HG03457 (cell line): ENCODE measurements at regions not wholly inside any gene's neighbourhood (a gene's known extent, or its start where the extent isn't known, plus 50 kb on each side); places are given as distances from the start of the nearest gene placed in this dataset.

Source experiments
- ATAC-seq: cut with Tn5 transposase; IDR thresholded peaks from one replicate; pipeline ENCODE4 v1.9.1; 2021; ENCODE audit warnings: moderate number of reproducible peaks; ENCODE audit not compliant: unreplicated experiment

DNA sequence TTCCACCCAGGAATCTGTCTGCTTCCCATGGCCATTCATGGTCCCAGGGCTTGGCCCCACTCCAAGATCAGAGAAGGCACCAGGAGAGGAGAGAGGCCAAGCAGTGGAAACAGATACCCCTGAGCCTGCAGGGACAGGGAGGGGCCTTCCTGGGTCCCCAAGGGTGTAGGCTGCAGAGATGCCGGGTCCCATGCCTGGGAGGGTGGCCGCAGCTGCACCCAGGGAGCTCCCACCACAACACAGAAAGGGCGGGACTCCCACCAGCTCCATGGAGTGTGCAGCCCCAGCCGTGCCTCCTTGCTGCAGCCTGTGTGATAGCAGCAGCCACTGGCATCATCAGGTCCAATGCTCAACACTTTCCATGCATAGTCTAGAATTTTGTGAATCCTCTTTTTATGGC lies 331.5 kb downstream of the UACA start:
- no peak for ATAC-seq

DNA sequence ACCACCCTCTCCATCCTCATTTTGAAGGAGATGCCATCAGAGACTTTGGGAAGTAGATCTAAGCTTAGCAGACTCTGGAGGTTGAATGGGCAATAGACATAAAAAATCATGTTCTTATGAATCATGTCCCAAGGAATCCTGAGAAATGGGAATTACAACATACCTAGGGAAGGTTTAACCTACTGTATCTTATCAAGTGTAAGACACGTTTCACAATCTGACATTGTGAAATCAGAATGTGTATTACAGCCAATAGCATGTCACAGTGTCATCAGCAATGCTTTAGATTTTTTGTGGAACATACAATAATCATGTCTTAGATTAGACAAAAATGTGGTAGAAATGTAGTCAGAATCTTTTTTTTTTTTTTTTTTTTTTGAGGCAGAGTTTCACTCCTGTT lies 332.4 kb upstream of the TLE3 start:
- ATAC-seq, result no peak

DNA sequence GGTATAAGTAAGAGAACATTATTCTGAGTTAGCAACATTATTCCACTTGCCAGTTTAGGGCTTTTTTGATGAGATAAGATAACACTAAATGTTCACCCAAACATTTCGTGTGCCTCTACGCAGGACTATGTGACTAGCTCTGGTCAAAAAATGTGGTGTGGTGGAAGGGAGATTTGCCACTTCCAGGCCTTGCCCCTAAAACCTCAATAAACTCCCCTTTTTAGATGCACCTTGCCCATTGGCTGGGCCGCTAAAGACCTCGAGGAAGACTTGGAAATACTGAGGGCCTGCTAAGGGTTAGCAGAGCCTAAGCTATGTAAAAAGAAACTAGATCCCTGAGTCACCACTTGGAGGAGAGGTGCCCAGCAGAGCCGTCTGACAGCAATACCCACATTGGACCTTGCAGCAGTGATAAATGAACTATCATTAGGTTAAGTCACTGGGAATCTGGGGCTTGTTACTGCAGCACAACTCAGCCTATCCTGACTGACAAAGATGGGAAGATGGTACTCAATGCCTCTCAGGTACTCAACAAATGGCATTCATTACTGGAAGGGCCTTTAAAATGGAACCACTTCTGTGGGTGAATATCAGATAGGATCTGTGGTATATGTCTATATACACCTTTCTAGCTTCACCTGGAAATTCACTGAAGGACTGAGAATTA lies 331.5 kb upstream of the TLE3 start:
- ATAC-seq, result no peak

DNA sequence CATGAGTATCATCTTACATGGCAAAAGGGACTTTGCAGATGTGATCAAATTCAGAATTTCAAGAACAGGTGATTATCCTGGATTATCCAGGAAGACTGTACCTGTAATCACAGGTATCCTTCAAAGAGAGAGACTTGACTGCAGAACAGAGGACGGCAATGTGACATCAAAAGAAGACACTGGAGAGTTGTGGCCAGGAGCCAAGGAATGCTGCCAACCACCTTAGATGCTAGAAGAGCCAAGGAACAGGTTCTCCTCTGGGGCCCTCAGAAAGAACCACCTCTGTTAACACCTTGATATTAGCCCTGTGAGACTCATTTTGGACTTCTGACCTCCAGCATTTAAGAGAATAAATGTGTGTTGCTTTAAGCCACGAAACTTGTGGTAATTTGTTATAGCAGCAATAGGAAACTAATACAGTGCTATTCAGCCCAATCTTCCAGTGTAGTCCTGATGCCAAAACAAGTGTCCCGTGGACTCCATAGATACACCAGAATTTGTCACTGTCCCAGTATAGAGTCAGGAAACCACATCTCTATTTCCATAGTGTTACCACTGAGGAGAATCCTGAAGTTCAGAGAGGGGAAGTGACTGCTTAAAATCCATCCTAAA lies 330.6 kb upstream of the TLE3 start:
- no peak for ATAC-seq

DNA sequence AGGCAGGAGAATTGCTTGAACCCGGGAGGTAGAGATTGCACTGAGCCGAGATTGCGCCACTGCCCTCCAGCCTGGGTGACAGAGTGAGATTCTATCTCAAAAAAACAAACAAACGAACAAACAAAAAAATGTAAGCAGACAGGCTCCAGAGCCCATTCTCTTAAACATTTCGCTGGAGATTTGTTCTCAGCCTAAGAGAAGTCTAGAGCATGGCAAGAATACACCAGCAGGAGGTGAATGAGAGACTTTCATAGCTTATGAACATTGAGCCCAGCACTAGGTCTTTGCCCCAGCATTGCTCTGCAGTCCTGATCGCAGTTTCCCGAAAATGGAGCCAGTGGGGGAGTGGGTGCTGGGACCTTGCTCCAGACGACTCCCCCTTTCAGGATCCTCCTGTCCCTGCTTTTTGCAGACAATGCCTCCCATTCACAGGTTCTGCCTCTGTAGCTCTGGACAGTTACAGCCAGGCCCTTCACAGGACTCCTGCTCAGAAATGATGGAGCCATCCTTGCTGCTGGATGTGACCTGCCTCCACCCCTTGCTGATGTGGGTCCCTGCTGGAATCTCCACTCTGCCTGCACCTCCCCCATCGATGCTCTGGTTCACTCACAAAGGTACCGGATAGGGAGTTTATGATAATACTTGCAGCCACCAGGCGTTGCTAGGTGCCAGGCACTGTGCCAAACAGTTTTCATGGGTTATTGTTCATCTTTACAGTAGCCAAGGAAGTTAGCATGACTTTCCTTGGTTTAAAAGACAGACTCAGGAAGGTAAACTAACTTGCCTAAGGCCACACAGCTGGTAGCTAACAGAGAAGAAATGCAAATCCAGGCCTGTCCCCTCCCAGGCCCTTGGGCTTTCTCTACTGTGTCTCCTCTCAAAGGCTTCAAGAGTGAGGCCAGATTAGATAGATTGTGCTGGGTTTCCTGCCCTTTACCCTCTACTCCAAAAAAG lies 329.7 kb upstream of the TLE3 start:
- ATAC-seq, result no peak

DNA sequence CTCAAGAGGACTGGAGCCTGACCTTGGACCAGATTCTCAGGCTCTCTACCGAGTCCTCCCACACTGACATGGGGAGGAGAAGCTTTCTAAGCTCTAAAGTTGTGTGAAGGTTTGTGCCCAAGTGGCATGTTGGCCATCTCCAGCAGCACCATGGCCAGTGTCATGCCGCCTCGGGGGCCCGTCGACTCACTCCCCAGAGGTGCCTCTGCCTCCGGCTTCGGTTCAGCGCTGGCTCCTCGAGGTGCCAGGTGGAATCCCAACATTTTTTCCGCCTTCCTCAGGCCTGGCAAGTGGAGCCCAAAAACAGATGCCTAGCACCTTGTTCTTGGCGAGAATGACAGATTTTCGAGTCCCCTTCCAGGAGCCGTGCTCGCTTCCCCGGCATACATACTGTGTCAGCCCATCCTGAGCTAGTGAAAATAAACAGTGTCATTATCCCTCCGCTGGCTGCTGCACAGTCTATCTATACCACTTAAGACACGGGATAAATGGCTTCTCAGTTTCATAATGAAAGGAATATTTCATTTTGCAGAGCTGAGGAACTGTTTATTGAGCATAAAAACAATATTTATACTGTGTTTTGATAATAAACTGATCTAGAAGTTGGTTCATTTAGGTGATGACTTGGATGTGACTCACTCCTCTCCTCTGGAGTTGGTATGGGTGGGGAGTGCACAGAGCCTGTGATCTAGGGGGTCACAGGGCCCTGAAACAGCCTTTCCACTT lies 328.5 kb upstream of the TLE3 start:
- no peak for ATAC-seq

DNA sequence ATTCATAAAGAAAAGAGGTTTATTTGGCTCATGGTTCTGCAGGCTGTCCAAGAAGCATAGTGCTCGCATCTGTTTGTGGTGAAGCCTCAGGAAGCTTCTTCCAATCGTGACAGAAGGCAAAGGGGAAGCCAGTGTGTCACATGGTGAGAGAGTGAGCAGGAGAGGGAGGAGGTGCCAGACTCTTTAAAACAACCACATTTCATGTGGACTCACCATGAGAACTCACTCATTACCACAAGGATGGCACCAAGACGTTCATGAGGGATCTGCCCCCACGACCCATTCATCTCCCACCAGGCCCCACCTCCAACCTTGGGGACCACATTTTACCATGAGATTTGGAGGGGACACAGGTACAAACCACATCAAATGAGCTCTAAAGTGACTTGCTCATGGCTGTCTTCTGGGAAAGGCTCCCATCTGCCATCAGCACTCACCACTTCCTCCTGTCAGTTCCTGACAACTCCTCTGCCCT lies 327.3 kb upstream of the TLE3 start:
- ATAC-seq, result no peak

DNA sequence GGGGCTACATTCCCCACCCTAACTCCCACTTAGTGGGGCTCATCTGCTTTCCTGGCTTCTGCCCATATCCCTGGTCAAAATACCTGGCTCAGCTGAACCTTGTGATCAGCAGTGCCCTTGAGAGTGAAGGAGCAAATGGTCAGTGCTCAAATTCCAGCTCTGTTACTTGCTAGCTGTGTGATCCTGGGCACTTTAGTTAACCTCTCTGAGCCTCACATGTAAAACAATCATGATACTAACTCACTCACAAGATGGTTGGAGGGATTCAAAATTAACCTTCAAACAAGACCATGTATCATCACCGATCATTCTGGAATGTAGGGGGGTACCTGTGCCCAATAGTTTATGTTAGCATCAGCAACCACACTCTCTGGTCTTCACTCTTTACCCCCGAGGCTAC lies 325.6 kb upstream of the TLE3 start:
- ATAC-seq, result no peak

DNA sequence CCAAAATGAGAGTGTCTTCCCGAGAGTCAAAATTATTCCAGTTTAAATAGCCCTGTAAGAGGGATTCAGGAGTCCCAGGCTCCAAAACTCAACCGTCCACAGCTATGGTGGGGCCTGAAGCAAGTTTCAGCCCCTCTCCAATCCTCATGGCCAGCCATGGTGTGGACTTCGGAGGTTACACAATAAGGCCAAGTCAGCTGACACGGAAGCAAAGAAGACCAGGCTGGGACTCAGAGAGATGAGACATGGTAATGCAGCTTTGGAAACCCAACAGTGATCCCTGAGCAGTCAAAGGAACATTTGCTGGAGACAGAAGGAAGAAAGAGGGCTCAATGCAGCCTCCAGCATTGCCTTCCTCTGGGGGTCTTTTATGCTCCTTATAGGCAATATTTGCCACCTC lies 324.6 kb upstream of the TLE3 start:
- no peak for ATAC-seq

DNA sequence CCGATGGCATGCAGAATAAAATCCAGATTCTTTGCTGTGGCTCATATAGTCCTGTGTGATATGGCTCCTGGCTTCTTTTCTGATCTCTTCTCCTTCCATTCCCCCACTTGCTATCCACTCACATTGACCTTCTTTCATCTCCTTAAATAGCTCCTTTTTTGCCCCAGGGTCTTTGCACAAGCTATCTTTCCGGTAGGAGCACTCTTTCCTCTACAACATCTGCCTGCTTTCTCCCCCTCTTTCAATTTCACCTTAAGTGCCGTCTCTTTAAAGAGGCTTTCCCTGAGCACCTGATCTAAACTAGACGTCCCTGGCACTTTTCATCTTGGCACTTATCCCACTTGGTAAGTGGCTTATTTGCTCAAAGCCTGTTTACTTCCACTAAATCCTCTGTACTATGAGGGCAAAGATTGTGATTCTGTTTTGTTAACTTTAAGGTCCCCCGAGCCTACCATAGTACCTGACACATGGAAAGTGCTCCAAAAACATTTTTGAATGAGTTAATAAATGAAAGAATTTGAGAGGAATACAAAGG lies 323.3 kb upstream of the TLE3 start:
- no peak for ATAC-seq

DNA sequence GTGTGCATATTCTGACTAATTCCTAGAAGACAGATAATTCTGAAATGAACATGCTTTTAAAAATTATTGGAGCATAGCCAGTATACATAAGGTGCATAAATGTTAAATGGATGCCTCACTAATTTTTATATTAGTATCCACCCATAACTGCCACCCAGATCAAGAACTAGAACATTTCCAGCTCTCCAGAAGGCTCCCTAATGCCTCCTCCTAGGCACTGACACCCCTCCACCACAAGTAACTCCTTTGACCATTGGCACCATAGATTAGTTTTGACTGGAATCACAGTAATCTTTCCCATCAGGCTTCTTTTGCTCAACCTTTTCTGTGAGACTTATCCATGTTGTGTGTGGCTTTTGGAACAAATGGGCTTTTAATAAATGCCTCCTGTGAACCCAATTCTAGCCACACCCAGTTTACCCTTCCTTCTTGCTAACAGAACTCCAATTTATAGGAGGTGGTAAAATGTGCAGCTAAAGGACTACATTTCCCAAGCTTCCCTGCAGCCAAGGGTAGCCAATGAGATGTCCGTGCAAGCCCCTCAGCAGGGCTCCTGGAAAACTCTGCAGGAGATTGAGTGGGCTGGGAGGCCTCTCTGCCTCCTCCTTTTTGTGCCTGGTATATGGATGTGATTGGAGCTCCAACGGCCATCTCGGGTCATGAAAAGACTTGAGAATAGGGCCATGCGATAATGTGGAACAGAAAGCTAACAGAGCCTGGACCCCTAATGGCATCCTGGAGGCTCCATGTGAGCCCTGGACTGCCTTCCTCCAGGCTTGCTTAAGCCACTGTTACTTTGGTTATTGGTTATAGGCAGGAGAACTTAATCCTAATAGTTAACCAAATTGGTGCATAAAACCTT lies 322.6 kb upstream of the TLE3 start:
- no peak for ATAC-seq

DNA sequence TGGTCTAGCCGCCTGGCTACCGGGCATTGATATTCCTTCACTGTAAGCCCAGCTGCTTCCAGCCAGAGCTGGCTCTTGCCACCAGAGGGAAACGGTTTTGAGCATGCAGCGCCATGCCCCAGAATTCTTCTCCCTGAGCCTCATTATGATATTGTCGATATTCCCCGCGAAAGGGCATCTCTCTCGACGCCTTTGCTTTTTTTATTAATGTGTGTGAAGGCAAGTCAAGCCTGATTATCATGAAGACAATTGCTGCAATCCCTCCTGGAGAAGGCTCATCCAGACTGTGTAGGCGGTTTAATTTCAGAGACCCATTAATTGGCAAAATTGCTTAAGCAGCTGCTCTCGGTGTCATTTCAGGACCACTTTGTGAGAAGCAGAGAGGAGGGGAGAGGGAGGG lies 321.2 kb upstream of the TLE3 start:
- no peak for ATAC-seq

DNA sequence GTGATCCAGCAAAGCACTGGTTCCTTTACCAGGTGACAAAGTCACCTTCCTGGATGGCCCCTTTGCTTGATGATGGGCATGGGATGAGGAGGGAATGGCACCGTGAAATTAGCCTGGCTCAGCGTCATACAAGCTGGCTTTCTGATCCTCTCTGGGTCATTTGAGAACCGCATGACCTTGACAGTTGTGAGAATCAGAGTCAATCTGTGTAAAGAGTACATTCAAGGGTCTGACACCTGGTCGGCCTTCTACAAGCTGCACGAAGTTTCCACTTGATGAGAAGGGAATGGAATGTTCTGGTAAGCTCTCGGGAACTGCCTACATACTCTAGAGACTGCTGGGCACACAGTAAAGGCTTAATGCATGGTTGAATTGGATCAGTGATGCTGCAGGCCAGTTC lies 319.8 kb upstream of the TLE3 start:
- ATAC-seq, result no peak

DNA sequence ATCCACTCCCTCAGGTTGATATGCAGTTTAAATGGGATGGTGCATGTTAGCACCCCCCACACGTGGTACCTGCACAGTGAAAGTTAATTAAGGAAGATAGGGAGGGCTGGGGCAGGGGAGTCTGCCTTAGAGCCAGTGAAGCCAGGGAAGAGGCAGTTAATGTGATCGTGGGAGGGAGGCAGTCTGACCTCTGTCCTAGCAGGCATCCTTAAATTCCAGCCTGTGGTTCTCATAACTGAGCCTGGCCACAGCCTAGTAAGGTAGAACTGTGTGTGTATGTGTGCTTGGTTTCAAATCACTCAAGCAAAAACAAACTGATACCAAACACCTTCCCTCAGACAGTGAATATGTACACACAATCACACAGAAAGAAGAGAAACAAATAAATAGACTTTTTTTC lies 319.1 kb upstream of the TLE3 start:
- no peak for ATAC-seq

DNA sequence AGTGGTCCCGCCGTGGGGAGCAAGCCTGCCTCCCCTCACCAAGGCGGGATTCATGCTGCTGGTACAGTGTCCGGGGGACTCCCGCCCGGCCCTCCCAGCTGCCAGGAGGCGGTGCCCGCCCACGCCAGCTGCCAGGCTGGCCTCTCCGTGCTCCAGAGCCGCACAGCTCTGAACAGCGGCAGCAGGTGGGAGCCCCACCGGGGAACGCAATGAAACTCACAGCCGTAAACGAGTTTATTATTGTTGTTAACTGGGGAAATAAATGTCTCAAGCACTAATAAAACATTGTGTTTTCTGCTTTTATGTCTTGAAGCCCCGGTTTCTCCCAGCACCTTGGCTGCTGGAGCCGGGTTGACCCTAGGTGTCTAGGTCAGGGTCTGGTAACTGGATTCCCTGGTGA lies 317.7 kb upstream of the TLE3 start:
- no peak for ATAC-seq

DNA sequence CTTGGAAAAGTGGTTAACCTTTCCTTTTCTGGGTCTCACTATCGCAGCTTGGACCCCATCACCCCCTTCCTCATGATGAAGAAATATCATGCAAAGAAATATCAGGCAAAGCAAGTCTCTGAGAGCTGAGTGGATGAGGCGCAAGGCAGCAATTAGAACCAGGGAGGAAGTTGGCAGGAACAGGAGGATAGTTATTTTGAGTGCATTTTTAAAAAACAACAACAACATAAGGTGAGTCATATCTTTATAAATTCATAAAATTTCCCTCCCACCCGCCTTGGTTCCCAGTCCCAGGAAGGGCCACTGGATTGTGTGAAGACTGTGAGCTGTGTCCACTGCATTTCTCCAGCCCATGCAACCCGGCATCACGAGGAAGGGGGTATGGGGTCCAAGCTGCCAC lies 316.9 kb upstream of the TLE3 start:
- ATAC-seq, result no peak

DNA sequence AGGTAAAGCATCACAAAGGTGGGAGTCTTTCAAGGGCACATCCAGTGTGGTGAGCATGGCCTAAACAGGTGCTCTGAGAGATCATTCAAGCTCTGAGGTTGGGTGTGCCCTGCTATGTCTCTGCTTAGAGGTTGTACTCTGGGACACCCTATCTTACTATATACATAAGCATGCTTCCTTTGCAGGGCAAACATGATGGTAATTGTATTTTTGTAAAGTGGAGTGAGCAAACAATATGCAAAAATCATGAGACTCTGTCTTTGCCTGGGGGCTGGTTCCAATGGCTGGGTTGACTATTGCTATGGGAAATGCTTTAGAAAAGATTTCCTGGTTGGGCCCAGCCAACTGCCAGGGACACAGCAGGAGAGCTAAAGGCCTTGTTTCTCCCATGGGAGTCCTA lies 315.1 kb upstream of the TLE3 start:
- no peak for ATAC-seq

DNA sequence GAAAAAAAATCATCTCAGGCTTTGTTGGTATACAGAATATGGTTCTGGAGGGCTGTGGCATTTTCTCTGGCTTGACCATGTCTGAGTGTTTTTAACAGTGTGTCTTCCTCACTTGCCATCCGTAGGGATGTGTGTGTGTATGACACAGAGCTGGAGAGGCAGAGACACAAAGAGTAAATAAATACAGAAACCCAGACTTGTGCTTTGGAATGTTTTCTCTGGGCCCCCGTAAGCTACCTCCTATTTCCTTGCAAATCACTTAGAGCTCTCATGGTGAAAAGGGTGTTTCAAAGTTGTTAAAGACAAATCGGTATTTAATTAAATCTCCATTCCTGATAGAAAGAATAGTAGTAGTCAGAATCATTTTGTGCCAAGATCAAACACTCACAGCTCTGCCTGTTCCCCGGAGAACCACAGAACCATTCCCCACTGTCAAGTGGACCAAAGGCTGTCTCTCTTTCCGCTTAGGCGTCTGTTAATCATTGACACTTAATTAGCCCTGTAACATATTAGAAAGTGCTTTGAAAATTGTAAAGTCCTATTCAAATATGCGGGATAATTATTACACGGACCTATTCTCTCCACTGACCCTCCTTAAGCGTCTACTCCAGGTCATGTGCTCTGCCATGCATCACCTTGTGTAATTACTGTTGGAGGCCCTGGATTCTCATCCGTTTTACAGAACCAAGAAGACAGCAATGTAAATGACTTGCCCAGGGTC lies 313.6 kb upstream of the TLE3 start:
- ATAC-seq, result no peak

DNA sequence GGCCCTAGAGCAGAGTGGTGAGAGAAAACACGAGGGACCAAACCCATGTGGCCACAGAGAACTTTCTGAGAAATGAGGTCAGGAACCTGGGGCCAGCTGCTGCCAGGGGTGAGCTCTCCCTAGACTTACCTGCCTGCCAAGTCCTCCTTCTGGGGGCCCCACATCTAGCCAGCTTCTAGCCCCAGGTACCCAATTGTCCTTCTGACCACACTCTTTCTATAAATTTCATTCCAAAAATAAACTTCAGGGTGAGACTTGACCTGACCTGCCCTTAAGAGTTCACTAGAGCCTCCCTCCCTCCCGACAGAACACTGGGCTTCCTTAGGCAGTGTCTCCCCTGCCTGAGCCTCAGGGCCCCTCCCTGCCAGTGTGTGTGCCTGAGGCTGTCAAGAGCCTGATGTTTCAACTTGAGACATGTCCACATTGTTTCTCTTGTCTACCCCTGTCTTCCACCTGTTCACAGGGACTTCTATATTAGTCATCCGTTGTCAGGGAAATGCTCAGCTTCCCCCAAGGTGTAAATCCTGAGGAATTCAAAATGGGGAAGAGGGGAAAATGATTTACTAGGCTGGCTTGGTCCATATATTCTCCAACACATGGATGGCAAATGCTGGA lies 312.8 kb upstream of the TLE3 start:
- no peak for ATAC-seq
